ENCODE measurements at regions not wholly inside any gene's neighbourhood (a gene's known extent, or its start where the extent isn't known, plus 50 kb on each side); places are given as distances from the start of the nearest gene placed in this dataset.

DNA sequence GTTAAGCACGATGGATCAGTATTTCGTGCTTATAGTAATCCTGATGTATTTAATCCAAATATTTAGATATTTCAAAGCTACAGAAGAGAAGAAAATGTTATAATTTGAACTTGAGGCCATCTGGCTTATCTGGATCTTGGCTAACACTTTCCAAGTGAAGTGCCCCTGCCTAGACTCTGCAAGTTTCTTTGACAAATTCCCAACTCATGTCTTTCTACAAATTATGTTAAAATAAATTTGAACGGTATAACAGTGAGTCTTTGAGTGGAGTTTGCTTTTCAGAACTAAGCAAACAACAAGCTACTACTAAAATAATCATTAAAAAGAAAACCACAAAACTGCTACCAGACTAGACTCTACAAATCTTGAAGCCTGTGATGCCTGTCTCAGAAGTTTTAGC, 374.4 kb upstream of the PRICKLE1 start:
- no peak for DNase-seq (ENCODE audit: low spot score)

DNA sequence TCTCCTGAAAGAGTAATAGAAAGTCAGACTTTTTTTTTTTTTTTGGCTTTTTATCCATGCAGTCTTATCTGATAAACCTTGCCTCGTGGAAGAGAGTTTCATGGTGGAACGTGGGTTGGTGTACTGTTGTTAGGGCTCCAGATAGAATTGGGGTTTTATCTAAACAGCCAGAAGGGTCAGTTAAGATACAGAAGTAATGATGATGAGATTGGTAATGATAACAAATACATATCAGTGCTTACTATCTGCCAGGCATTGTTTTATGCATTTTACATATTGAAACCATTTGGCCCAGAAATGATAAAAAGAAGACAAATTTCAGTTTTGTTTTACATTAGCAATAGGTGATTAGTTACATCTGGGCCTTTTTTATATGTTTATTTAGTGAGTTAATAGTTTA, 372.8 kb upstream of the PRICKLE1 start:
- no peak for DNase-seq (ENCODE audit: low spot score)

DNA sequence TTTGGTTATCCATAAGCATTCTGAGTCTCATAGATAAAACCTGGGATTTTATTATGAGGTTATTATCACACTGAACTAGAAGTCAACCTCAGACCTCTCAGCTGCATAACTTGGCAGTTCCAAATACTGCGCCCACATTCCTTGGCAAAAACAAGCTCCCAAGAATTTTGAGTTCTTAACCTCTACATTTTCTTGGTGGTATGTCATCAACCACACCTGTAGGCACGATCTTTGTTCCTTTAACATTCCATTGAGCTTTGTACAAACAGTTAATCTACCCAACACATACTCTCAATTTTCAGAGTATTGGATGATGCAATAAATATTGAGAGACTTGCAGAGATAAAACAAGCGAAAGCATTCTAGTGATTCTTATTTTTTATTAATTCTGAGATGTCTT, 371.8 kb upstream of the PRICKLE1 start:
- DNase-seq (ENCODE audit: low spot score) = peak; percentile 93

DNA sequence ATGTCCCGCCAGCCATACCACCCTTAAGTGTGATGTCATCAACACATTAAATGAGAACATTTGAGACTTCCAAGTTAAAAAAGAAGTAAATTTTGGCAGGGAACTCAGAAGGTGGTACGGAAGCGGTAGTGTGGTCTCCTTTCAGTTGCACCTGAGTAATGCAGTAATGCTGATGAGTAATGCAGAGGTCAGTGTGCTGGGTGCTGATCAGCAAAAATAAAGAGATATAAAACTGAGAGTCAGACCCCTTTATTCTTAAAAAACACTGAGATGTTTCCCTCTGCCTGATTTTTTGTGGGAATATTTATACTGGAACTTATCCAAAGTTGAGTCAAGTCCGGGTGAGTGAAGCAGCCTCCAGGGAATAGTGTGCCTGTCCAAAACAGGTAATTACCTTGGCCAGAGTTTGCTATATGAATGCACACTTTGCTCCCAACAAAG, 370.6 kb upstream of the PRICKLE1 start:
- peak; percentile 67 for DNase-seq (ENCODE audit: low spot score)

DNA sequence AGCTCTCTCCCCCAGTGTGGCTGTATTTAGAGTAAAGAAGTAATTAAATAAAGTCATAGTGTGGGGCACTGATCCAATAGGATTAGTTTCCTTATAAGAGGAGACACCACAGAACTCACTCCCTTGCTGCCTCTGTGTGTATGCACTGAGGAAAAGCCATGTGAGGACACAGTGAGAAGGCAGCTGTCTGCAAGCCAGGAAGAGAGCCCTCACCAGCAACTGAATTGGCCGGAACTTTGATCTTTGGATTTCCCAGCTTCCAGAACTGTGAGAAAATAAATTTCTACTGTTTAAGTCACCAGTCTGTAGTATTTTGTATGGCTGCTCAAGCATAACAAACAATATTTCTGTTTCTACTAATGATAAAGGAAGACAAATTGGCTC, 368.7 kb upstream of the PRICKLE1 start:
- DNase-seq (ENCODE audit: low spot score) = no peak

DNA sequence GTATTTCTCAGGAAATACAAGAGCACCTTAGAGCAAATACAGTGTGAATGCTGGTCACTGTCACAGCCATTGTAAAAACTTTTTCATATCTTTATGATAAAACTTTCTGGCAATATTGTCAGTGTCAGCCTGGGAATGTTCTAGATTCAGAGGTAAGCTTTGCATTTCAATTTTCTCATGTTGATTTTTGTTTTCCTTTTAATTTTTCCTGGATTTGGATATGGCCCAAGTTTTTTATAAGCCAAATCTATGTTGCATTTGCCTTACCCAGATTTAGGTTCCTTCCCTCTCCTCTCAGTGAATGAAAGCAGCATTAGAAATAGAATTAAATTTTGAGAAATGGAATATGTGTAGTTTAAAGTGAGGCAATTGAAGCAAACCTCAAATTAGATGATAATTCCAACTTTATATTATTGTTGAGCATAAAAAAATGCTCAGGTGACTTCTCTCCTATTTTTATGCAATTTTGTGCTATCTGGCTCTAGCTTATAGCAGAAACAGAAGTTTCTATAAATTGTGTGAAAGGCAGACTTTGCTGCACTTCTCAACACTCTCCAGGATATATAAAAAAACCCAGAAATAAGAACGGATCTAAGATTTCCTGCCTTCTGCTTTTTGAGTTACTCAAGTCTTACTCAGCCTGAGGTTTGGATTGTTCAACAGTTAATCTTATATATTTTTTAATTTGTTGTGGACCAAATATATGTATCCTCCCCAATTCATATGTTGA, 368.2 kb upstream of the PRICKLE1 start:
- DNase-seq (ENCODE audit: low spot score) = no peak

DNA sequence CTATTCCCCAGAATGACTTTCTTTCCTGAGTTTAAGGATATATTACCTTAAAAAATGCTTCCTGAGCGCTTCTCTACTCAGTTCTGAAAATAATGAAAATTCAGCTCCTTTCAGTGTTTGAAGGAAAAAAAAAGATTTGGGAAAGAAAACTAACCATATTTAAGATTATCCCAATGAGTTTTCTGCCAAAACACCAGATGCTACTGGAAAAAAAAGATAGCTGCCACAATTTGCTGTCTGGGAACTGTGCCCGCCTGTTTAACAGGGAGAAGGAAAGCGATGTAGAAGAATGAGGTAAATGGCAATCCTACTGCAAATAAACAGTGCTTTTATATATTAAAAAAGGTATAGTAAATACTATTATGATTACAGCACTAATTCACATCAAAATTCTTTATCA, 367.6 kb upstream of the PRICKLE1 start:
- DNase-seq (ENCODE audit: low spot score) = no peak

DNA sequence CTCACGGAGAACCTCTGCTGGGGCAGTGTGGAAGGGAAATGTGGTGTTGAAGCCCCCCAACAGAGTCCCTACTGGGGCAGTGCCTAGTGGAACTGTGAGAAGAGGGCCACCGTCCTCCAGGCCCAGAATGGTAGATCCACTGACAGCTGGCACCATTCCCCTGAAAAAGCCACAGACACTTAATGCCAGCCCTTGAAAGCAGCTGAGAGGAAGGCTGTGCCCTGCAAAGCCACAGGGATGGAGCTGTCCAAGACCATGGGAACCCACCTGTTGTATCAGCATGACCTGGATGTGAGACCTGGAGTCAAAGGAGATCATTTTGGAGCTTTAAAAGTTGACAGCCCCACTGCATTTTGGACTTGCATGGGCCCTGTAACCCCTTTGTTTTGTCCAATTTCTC, 363.5 kb upstream of the PRICKLE1 start:
- DNase-seq (ENCODE audit: low spot score) = no peak

DNA sequence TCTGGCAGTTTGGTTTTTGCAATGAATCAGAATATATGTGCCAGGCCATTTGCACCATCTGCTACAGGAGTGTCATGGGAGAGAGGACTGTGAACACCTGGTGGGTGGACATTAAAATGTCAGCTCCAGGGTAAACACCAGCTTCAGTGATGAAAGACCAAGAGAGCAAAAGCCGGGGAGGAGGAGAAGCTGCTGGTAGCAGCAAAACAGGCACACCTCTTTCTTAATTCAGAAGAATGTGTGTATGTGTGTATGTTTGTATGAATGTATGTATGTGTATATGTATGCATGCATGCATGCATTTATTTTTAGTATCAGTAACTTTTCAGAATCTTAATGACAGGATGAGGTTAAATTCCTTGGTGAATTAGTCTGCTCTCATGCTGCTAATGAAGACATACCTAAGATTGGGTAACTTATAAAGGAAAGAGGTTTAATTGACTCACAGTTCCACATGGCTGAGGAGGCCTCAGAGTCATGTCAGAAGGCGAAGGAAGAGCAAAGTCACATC, 357.4 kb upstream of the PRICKLE1 start:
- DNase-seq (ENCODE audit: low spot score) = no peak

DNA sequence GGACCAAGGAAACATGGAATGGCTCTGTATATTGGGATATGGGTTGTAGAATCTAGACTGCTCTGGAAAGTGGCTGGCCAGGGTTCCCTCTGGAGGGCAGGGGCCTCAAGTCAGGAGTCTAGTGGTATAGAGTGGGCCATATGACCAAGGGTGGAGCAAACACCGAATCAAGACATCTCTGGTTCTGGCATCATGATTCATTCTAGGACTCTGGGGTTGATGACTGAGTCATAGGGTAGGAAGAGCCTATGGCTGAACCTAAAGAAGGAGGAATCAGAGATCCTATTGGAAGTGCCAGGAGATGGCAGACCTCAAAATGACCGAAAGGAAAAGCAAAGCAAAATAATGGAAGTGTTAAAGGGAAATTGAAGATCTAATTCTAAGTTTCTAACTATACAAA, 356.4 kb upstream of the PRICKLE1 start:
- no peak for DNase-seq (ENCODE audit: low spot score)

DNA sequence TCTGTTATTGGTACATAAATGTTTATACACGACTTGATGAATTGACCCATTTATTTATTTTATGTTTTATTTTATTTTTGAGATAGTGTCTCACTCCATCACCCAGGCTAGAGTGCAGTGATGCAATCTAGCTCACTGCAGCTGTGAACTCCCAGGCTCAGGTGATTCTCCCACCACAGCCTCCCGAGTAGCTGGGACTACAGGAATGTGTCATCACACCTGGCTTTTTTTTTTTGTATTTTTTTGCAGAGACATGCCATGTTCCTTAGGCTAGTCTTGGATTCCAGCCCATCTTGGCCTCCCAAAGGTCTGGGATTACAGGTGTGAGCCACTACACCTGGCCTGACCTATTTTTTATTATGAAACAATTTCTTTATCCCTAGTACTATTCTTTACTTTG, 355.0 kb upstream of the PRICKLE1 start:
- no peak for DNase-seq (ENCODE audit: low spot score)

DNA sequence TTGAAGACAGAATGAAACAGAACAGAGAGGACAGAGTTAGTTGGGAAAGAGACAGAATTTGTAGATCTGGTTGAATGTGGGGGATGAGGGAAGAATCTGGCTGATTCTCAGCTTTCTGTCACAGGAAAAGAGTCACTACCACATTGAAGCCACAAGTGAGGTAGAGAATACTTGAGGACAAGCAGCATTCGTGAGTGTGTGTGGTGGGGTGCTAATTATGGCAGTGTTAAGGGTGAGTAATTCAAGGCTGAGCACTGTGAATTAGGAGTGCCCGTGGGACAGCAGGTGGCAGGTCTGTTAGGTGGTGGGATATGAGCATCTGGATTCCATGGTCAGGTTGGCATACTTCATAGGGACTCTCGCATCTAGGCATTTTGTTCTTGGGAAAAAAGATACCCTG, 347.4 kb upstream of the PRICKLE1 start:
- no peak for DNase-seq (ENCODE audit: low spot score)

DNA sequence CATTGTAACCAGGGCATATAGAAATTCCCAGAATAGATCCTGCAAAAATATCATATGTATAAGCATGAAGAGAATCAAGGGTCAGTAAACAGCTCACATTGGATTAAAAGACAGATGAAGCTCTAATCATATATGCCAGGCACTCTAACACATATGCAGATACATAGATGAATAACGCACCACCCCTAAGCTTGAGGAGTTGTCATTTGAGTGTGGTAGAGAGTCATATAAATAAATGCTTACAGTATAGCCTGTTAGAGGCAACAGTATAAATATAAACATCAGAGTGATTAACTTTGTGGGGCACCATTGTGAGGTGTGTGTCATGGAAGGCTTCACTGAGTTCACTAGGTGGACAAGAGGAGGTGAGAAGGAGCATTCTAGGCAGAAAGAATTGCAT, 346.7 kb upstream of the PRICKLE1 start:
- DNase-seq (ENCODE audit: low spot score) = no peak

DNA sequence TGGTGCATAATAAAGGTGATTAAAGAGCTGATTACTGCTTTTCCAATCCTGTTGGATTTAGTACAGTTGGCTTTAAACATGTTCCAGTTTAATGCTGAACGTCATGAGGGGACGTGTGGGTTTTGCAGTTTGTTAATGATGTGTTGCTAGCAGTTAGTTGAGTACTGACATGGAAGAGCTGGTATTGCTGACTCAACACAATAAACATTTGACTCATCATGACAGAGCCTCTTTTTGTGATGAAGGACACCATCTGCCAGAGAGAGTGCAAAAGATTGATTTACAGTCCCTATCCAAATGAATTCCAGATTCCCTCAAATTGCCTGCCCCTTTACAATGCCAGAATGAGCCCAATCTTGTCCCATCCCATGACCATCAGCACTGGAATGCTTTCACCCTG, 346.2 kb upstream of the PRICKLE1 start:
- peak; percentile 23 for DNase-seq (ENCODE audit: low spot score)

DNA sequence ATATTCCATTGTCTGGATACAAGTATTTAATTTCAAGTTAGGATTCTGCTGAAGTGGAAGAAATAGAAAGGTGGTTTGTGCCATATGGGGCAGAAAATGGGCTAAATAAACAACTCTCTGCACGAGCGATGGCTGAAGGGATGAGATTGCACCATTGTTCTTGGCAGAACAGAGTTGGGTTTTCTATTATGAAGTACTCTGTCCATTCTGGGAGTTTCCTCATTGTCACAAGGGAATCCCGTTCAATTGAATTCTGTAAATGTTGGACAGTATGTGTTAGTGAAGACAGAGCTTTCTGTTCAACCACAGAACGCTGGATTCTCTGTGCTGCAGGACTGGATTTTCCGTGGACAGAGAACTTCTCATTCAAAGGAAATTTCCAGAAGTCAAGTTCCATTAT, 345.5 kb upstream of the PRICKLE1 start:
- no peak for DNase-seq (ENCODE audit: low spot score)

DNA sequence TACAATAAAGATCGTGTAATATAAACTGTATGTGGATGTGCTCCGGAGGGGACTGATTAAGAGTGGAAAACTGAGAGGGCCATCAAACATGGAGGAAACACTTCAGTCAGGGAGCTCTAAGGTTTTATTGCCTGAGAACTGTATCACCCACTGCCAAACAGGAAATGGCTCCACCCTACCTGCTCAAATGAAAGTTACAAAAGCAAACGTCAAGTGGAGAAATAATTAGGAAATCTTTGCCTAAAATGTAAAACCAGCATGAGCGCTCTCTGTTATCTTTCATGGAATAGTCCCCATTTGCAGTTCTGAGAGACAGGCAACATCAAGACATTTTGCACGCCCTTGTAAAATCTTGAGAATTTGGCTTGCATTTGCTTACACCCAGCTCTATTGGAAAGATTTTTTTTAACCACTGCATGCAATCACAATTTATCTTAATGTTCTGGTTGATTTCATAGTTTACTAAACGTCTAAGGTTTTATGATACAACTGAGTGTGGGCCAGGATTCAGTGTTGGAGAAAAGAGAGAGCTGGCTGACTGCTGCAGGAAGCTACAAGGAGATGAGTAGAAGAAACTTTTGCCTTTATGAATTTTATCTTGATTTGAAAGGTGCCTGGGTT, 344.0 kb upstream of the PRICKLE1 start:
- no peak for DNase-seq (ENCODE audit: low spot score)

DNA sequence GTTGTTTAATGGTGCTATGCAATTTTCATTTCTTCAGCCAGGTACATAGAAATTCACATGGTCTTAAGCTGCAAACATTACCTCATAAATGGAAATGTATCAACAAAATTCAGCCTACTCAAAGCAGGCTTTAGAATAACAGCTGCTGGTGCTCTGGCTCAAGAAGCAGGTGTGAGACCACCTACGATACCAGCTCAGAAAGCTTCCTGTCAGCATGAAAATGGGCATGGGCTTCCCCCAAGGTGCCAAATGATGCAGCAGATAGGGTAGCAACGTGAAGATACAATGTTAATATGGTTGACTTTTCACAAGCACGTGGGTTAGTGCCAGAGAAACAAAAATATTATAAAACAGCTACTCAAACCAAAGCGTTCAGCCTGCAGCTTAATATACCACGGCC, 343.4 kb upstream of the PRICKLE1 start:
- DNase-seq (ENCODE audit: low spot score) = no peak

DNA sequence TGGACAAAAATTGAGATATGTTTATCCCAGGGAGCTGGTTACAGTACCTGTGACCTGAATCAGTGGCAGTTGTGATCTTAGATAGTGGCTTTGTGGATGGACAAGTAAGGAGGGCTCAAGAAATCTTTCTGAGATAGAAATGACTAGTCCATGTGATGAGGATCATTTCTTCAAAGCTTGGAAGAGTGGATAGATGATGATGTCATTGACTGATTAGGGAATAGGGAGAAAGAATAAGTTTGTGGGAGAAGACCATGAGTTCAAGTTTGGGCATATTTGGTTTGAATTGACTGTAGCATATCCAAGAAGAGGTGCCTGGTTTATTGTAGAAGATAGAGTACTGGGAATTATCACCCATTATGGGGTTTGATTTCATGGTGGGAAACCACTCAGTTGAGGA, 336.7 kb upstream of the PRICKLE1 start:
- no peak for DNase-seq (ENCODE audit: low spot score)

DNA sequence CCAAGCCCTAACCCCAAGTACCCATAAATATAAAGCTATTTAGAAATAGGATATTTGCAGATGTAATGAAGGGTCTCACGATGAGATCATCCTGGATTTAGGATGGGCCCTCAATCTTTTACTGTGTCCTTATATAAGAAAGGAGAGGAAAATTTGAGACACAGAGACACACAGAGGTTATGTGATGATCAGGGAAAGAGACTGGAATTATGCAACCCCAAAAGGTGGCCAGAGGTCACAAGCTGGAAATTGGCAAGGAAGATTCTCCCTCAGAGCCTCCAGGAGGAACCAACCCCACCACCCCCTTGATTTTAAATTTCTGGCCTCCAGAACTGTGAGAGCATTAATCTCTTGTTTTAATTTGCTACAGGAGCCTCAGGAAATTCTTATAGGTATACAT, 334.9 kb upstream of the PRICKLE1 start:
- no peak for DNase-seq (ENCODE audit: low spot score)

DNA sequence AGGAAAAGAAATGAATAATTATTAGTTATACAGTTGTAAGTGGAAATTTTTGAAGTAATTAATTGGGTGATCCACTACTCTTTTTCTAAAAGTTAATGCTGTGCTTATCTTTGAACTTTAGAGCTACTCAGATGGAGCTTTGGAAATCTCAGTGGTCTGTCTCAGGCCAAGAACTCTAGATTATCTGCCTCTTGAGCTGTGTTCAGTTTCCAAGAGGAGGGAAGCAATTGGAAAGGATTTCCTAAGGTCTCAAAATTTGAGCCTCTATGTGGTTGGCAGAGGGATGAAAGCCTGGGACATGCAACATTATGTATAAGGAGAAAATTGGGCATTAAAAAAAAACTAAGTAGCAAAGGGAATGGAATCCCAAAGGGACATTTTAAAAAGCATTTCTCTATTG, 334.0 kb upstream of the PRICKLE1 start:
- DNase-seq (ENCODE audit: low spot score) = no peak

DNA sequence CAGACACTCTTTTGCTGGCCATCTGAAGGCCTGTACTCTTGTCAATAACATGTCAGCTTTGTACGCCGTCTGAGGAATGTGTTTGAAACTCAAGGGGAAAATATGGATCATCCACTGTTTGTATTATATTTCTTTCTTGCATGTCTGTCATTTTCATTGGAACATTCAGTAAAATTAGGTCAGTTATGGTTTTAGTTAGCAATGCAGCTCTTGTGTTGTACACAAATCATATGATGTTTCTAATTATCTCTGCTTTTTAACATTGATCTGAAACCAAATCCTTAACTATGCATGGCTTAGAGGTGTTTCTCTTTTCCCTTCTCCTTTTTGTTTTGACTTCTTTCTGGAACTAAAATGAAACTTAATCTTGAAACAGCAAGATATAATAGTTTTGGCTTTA, 333.6 kb upstream of the PRICKLE1 start:
- DNase-seq (ENCODE audit: low spot score) = no peak

DNA sequence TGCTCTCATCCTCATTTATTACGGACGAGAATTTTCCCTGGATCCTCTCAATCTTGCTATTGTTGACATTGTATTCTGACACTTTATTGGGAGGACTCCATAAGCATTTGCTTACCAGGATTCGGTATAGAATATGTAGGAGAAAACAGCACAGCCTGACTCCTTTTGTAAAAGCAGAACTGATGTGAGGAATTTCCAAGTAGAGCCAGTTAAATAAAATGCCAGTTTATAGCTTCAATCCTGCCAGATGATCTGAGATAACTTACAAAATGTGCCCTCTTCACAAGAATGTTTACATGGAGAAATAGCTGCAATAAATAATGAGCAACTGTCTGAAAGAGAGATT, 332.9 kb upstream of the PRICKLE1 start:
- DNase-seq (ENCODE audit: low spot score) = no peak

DNA sequence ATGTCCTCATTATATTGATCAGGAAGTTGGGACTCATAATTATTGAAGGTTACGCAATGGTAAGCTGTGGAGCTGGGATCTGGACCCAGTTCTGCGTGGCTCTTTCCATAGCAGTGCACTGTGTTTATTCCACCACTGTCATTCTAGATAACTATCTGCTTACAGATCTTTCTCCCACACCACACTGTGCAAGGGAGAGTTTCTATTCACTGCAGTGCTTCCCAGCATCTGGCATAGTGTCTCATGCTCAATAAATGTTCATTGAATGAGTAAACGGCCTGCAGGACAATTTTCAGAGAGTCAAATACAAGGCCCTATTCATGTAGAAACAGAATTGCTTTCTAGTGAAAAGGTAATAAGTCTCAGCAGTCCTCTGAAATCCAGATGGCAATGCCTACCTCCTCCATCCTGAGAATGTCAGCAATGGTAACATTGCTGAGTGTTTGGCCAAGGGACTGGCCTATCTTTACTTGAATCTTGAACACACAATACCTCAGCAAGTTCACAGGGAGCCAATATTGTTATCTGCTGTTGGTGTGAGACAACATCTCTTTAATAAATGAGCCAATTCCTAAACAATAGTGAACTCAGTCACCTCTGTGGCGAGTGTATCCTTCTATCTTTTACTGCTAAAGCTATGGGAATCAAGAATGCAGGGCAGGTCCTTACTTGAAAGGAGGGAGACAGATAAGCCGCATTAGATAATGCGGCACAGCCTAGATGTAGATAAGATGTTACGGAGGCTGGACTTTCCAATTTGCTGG, 332.4 kb upstream of the PRICKLE1 start:
- peak; percentile 33 for DNase-seq (ENCODE audit: low spot score)

Measured in A172 (cell line).